Hepatocyte (in vitro differentiated cells): ENCODE measurements at regions not wholly inside any gene's neighbourhood (a gene's known extent, or its start where the extent isn't known, plus 50 kb on each side); places are given as distances from the start of the nearest gene placed in this dataset.

ENCODE experiments used
- EZH2 ChIP-seq: fragments of 200-600 bp; sonication (generic); IDR thresholded peaks from 2 replicates; pipeline ENCODE4 v1.6.1; 2016; ENCODE audit warnings: antibody characterized with exemption, mild to moderate bottlenecking, borderline replicate concordance
- TF ChIP-seq, protein P1 (sequence below): fragments of 200-600 bp; sonication (generic); IDR thresholded peaks from 2 replicates; pipeline ENCODE4 v1.5.1; 2016; ENCODE audit warnings: antibody characterized with exemption, mild to moderate bottlenecking; ENCODE audit not compliant: poor library complexity

DNA sequence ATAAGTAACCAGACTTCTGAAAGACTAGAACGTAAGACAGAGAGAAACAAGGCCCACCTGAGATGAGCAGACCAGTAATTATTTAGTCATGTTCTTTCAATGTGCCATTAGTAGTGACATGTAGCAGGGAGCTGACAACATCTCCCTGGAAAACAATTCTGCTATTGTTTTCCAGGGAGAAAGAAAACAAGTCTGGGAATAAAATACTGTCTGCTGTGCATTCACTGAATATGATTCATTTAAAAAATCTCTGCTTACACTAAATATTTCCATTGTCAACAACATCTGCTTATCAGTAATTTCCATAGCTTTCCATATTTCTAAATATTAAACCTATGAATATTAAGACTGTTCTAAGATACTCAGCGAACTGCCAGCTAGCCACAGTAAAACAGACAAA is 80.0 kb downstream of the VCAM1 start:
- TF ChIP-seq, protein P1, sequence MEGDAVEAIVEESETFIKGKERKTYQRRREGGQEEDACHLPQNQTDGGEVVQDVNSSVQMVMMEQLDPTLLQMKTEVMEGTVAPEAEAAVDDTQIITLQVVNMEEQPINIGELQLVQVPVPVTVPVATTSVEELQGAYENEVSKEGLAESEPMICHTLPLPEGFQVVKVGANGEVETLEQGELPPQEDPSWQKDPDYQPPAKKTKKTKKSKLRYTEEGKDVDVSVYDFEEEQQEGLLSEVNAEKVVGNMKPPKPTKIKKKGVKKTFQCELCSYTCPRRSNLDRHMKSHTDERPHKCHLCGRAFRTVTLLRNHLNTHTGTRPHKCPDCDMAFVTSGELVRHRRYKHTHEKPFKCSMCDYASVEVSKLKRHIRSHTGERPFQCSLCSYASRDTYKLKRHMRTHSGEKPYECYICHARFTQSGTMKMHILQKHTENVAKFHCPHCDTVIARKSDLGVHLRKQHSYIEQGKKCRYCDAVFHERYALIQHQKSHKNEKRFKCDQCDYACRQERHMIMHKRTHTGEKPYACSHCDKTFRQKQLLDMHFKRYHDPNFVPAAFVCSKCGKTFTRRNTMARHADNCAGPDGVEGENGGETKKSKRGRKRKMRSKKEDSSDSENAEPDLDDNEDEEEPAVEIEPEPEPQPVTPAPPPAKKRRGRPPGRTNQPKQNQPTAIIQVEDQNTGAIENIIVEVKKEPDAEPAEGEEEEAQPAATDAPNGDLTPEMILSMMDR: no peak
- TF ChIP-seq EZH2: no peak
